ENCODE measurements at regions not wholly inside any gene's neighbourhood (a gene's known extent, or its start where the extent isn't known, plus 50 kb on each side); places are given as distances from the start of the nearest gene placed in this dataset.

GRCh38 chr4:14837860-14838259, 164.4 kb upstream of the CPEB2 start:
- CTCF ChIA-PET = no interaction called here
- Histone ChIP-seq H3K9ac (ENCODE audit: low read length) (no peak overlapping the region), H3K27me3 (ENCODE audit: low read length) (no peaks in the 10 kb centered on the region), H3K27ac (ENCODE audit: low read length) (0 out of 2 replicates have a peak overlapping the region, but pooled peaks have one; percentile 6), H3K4me1 (ENCODE audit: insufficient read depth, low read length) (peaks cover 17% of the 10 kb centered on the region), H3K9me3 (ENCODE audit: low read length) (no peaks in the 10 kb centered on the region), H3K9me2 (replicated peaks; ENCODE audit: low read length) (no peaks in the 10 kb centered on the region), H3K79me2 (ENCODE audit: low read length) (no peaks in the 10 kb centered on the region), H3K4me3 (ENCODE audit: low read length) (no peak overlapping the region), H3K36me3 (ENCODE audit: low read depth, low read length) (no peaks in the 10 kb centered on the region), H3F3A (ENCODE audit: low read length, unreplicated experiment) (no peaks in the 10 kb centered on the region), H4K20me1 (ENCODE audit: low read length) (no peaks in the 10 kb centered on the region), H2AFZ (ENCODE audit: low read length) (0 out of 2 replicates have a peak overlapping the region, but pooled peaks have one; percentile 23), H3K4me2 (ENCODE audit: low read length) (no peak overlapping the region)
- intact Hi-C loops (cut with micrococcal nuclease) = no loop called here
- peak; percentile 53 for ATAC-seq
- BruUV-seq (replicated peaks) = no TSS peak
- no peak for DNase-seq
- no peak for TF ChIP-seq EZH2phosphoT487 (IDR thresholded peaks at IDR 0.05; ENCODE audit: borderline replicate concordance, low read length)
- TF ChIP-seq CTCF (conservative IDR thresholded peaks at IDR 0.05; ENCODE audit: low read depth, low read length) = 0 out of 2 replicates have a peak, but pooled peaks have one; percentile 19
- no peak for TF ChIP-seq EZH2 (IDR thresholded peaks at IDR 0.05; ENCODE audit: low read length, unreplicated experiment)
- POLR2A ChIA-PET (ENCODE audit: unreplicated experiment) = interaction anchor here (0.6 kb wide), 1 partner anchor 707 kb away, joined by 4 read pairs; no protein-coding TSS in a partner anchor

- Histone ChIP-seq H3K9ac (ENCODE audit: low read length) (peak overlapping the region; percentile 24), H3K9me2 (replicated peaks; ENCODE audit: low read length) (no peaks in the 10 kb centered on the region), H3K27ac (ENCODE audit: low read length) (peak overlapping the region; percentile 71), H2AFZ (ENCODE audit: low read length) (peak overlapping the region; percentile 46), H3K4me1 (ENCODE audit: insufficient read depth, low read length) (peaks cover 17% of the 10 kb centered on the region), H3K9me3 (ENCODE audit: low read length) (no peaks in the 10 kb centered on the region), H3K4me3 (ENCODE audit: low read length) (no peak overlapping the region), H4K20me1 (ENCODE audit: low read length) (no peaks in the 10 kb centered on the region), H3F3A (ENCODE audit: low read length, unreplicated experiment) (no peaks in the 10 kb centered on the region), H3K4me2 (ENCODE audit: low read length) (peak overlapping the region; percentile 46), H3K27me3 (ENCODE audit: low read length) (no peaks in the 10 kb centered on the region), H3K79me2 (ENCODE audit: low read length) (no peaks in the 10 kb centered on the region), H3K36me3 (ENCODE audit: low read depth, low read length) (no peaks in the 10 kb centered on the region)
- BruUV-seq (replicated peaks) = TSS peak; percentile 44
- peak; percentile 97 for ATAC-seq
- DNase-seq = peak; percentile 72
- CTCF ChIA-PET = interaction anchor here (0.6 kb wide), 1 partner anchor 159 kb away, joined by 5 read pairs; no protein-coding TSS in a partner anchor
- TF ChIP-seq CTCF (conservative IDR thresholded peaks at IDR 0.05; ENCODE audit: low read depth, low read length) = no peak
- TF ChIP-seq EZH2 (IDR thresholded peaks at IDR 0.05; ENCODE audit: low read length, unreplicated experiment) = no peak
- no peak for TF ChIP-seq EZH2phosphoT487 (IDR thresholded peaks at IDR 0.05; ENCODE audit: borderline replicate concordance, low read length)
- intact Hi-C loops (cut with micrococcal nuclease) = loop anchor here (5.0 kb wide), 1 partner anchor 160 kb away; the partner anchor contains the start of gene CPEB2
- POLR2A ChIA-PET (ENCODE audit: unreplicated experiment) = no interaction called here
Measured at GRCh38 chr4:14841801-14842768, 160.2 kb upstream of the CPEB2 start.
